Occipital lobe (tissue), 1 donor: ENCODE measurements at regions not wholly inside any gene's neighbourhood (a gene's known extent, or its start where the extent isn't known, plus 50 kb on each side); places are given as distances from the start of the nearest gene placed in this dataset.
"Not testable (repeated sequence)": the region's sequence is repeated elsewhere in the genome, so short reads cannot be mapped to it uniquely, and the experiment has no call there.

Experiments
- DNase-seq: peaks from one replicate; lab custom pipeline; 2025; lab: John Stamatoyannopoulos, UW

- no peak for DNase-seq
Observed at GRCh38 chr6:23712756-23713155, 413.3 kb upstream of the NRSN1 start.

- DNase-seq, result no peak
Observed at GRCh38 chr6:23713211-23713610, 412.8 kb upstream of the NRSN1 start.

- no peak for DNase-seq
Observed at GRCh38 chr6:23728707-23729106, 397.3 kb upstream of the NRSN1 start.

GRCh38 chr6:23731609-23732008 lies 394.4 kb upstream of the NRSN1 start:
- DNase-seq, result no peak

- DNase-seq, result no peak
Observed at GRCh38 chr6:23732521-23732920, 393.5 kb upstream of the NRSN1 start.

GRCh38 chr6:23735151-23735550 lies 390.9 kb upstream of the NRSN1 start:
- no peak for DNase-seq

GRCh38 chr6:23736577-23736976 lies 389.4 kb upstream of the NRSN1 start:
- DNase-seq, result no peak

- DNase-seq, result no peak
Observed at GRCh38 chr6:23747239-23747638, 378.8 kb upstream of the NRSN1 start.

GRCh38 chr6:23752414-23752813 lies 373.6 kb upstream of the NRSN1 start:
- DNase-seq, result no peak

GRCh38 chr6:23754197-23754596 lies 371.8 kb upstream of the NRSN1 start:
- no peak for DNase-seq

GRCh38 chr6:23775127-23775526 lies 350.9 kb upstream of the NRSN1 start:
- no peak for DNase-seq

- no peak for DNase-seq
Observed at GRCh38 chr6:23783901-23784300, 342.1 kb upstream of the NRSN1 start.

- DNase-seq, result no peak
Observed at GRCh38 chr6:23784301-23784919, 341.6 kb upstream of the NRSN1 start.

- no peak for DNase-seq
Observed at GRCh38 chr6:23790756-23791155, 335.3 kb upstream of the NRSN1 start.

GRCh38 chr6:23797041-23797440 lies 329.0 kb upstream of the NRSN1 start:
- no peak for DNase-seq

- DNase-seq, result not testable (repeated sequence)
Observed at GRCh38 chr6:23804289-23804688, 321.7 kb upstream of the NRSN1 start.

- not testable (repeated sequence) for DNase-seq
Observed at GRCh38 chr6:23821141-23821540, 304.9 kb upstream of the NRSN1 start.

- no peak for DNase-seq
Observed at GRCh38 chr6:23823421-23823820, 302.6 kb upstream of the NRSN1 start.

GRCh38 chr6:23826572-23826971 lies 299.4 kb upstream of the NRSN1 start:
- no peak for DNase-seq

- no peak for DNase-seq
Observed at GRCh38 chr6:23828861-23829260, 297.2 kb upstream of the NRSN1 start.

GRCh38 chr6:23841116-23841515 lies 284.9 kb upstream of the NRSN1 start:
- no peak for DNase-seq

- DNase-seq, result no peak
Observed at GRCh38 chr6:23842760-23843159, 283.3 kb upstream of the NRSN1 start.

- DNase-seq, result no peak
Observed at GRCh38 chr6:23851522-23851921, 274.5 kb upstream of the NRSN1 start.

- not testable (repeated sequence) for DNase-seq
Observed at GRCh38 chr6:23853566-23854133, 272.4 kb upstream of the NRSN1 start.
